ENCODE measurements at regions not wholly inside any gene's neighbourhood (a gene's known extent, or its start where the extent isn't known, plus 50 kb on each side); places are given as distances from the start of the nearest gene placed in this dataset.

GRCh38 chr21:43343095-43343991 lies 83.6 kb downstream of the SIK1 start:
- no peaks in the 10 kb centered on the region for H3K27me3 ChIP-seq (ENCODE audit: low read length)
- no TSS peak for BruUV-seq (replicated peaks)
- H3K27ac ChIP-seq (ENCODE audit: low read length) = no peak overlapping the region
- H4K20me1 ChIP-seq (ENCODE audit: low read length) = no peaks in the 10 kb centered on the region
- H3K79me2 ChIP-seq (ENCODE audit: low read length) = no peaks in the 10 kb centered on the region
- no peaks in the 10 kb centered on the region for H3K36me3 ChIP-seq (ENCODE audit: low read depth, low read length)
- ChIA-PET POLR2A (ENCODE audit: unreplicated experiment) (no interaction called here), CTCF (no interaction called here)
- peaks cover 46% of the 10 kb centered on the region for H3K4me1 ChIP-seq (ENCODE audit: insufficient read depth, low read length)
- DNase-seq (peak; percentile 19), ATAC-seq (0 out of 2 replicates have a peak, but pooled peaks have one; percentile 3)
- no peak overlapping the region for H3K9ac ChIP-seq (ENCODE audit: low read length)
- H3K9me2 ChIP-seq (replicated peaks; ENCODE audit: low read length) = no peaks in the 10 kb centered on the region
- no peak overlapping the region for H2AFZ ChIP-seq (ENCODE audit: low read length)
- 0 out of 2 replicates have a peak overlapping the region, but pooled peaks have one; percentile 63 for H3K4me2 ChIP-seq (ENCODE audit: low read length)
- no peak for TF ChIP-seq EZH2 (IDR thresholded peaks at IDR 0.05; ENCODE audit: low read length, unreplicated experiment)
- no peak for TF ChIP-seq CTCF (conservative IDR thresholded peaks at IDR 0.05; ENCODE audit: low read depth, low read length)
- TF ChIP-seq EZH2phosphoT487 (IDR thresholded peaks at IDR 0.05; ENCODE audit: borderline replicate concordance, low read length) = no peak
- H3F3A ChIP-seq (ENCODE audit: low read length, unreplicated experiment) = no peaks in the 10 kb centered on the region
- H3K9me3 ChIP-seq (ENCODE audit: low read length) = no peaks in the 10 kb centered on the region
- intact Hi-C loops (cut with micrococcal nuclease) = no loop called here
- H3K4me3 ChIP-seq (ENCODE audit: low read length) = no peak overlapping the region

GRCh38 chr21:43342301-43342881 lies 84.5 kb downstream of the SIK1 start:
- Histone ChIP-seq H3K79me2 (ENCODE audit: low read length) (no peaks in the 10 kb centered on the region), H3F3A (ENCODE audit: low read length, unreplicated experiment) (no peaks in the 10 kb centered on the region), H3K9me2 (replicated peaks; ENCODE audit: low read length) (no peaks in the 10 kb centered on the region), H3K4me1 (ENCODE audit: insufficient read depth, low read length) (peaks cover 46% of the 10 kb centered on the region), H3K4me3 (ENCODE audit: low read length) (no peak overlapping the region), H3K9me3 (ENCODE audit: low read length) (no peaks in the 10 kb centered on the region), H3K27ac (ENCODE audit: low read length) (no peak overlapping the region), H3K9ac (ENCODE audit: low read length) (no peak overlapping the region), H3K4me2 (ENCODE audit: low read length) (no peak overlapping the region), H3K27me3 (ENCODE audit: low read length) (no peaks in the 10 kb centered on the region), H2AFZ (ENCODE audit: low read length) (no peak overlapping the region), H3K36me3 (ENCODE audit: low read depth, low read length) (no peaks in the 10 kb centered on the region), H4K20me1 (ENCODE audit: low read length) (no peaks in the 10 kb centered on the region)
- ChIA-PET POLR2A (ENCODE audit: unreplicated experiment) (no interaction called here), CTCF (no interaction called here)
- BruUV-seq (replicated peaks) = no TSS peak
- ATAC-seq = no peak
- intact Hi-C loops (cut with micrococcal nuclease) = no loop called here
- DNase-seq = no peak
- TF ChIP-seq EZH2phosphoT487 (IDR thresholded peaks at IDR 0.05; ENCODE audit: borderline replicate concordance, low read length) (no peak), CTCF (conservative IDR thresholded peaks at IDR 0.05; ENCODE audit: low read depth, low read length) (no peak), EZH2 (IDR thresholded peaks at IDR 0.05; ENCODE audit: low read length, unreplicated experiment) (no peak)
